ENCODE measurements at regions not wholly inside any gene's neighbourhood (a gene's known extent, or its start where the extent isn't known, plus 50 kb on each side); places are given as distances from the start of the nearest gene placed in this dataset.

- H2BK5ac ChIP-seq (ENCODE audit: low read depth, low read length): no peak overlapping the region
- H3K36me3 ChIP-seq (ENCODE audit: control insufficient read depth in 2 of 4, insufficient read depth in 4 of 4, low read length in 3 of 4): no peaks in the 10 kb centered on the region; a peak in 1 of 8 replicates
- no peak overlapping the region for H3K23ac ChIP-seq (ENCODE audit: insufficient read length)
- no peaks in the 10 kb centered on the region for H4K20me1 ChIP-seq (replicated peaks in 1 of 2; ENCODE audit: control insufficient read depth in 1 of 2, insufficient read depth in 2 of 2, low read length in 2 of 2)
- no peaks in the 10 kb centered on the region for H3K23me2 ChIP-seq (ENCODE audit: low read depth, low read length)
- FAIRE-seq (no peak), DNase-seq (ENCODE audit: low read depth in 1 of 2, low spot score in 2 of 2) (no peak)
- no peak overlapping the region for H3K14ac ChIP-seq (ENCODE audit: insufficient read length)
- H3K4me2 ChIP-seq (ENCODE audit: insufficient read depth in 1 of 2, low read depth in 2 of 2, low read length in 2 of 2): no peak overlapping the region
- no peak overlapping the region for H3K4ac ChIP-seq (replicated peaks; ENCODE audit: insufficient read length, low read depth, low read length)
- no peak overlapping the region for H2BK20ac ChIP-seq (ENCODE audit: low read length)
- WGBS, 2 experiments (ENCODE audit: extremely low coverage in 1 of 2, insufficient coverage in 1 of 2, insufficient read length in 1 of 2, insufficient replicate concordance in 2 of 2, low coverage in 1 of 2, low lambda C conversion rate in 2 of 2, missing lambda C conversion rate in 1 of 2): 94% methylated on average over 4 of the region's 4 CpGs; no CpG with 5 or more reads in 1 of the 2 experiments
- peaks cover 14 to 16% of the 10 kb centered on the region in 2 experiments for H3K9me3 ChIP-seq (ENCODE audit: insufficient read depth in 2 of 2, low read depth in 1 of 2, low read length in 1 of 2)
- no peak overlapping the region for H2AFZ ChIP-seq (ENCODE audit: low read length)
- H4K5ac ChIP-seq (ENCODE audit: insufficient read length, low read depth, low read length): no peak overlapping the region
- H4K8ac ChIP-seq (ENCODE audit: extremely low read depth, insufficient read depth, low read length): no peak overlapping the region
- no peaks in the 10 kb centered on the region for H3K79me1 ChIP-seq (ENCODE audit: low read depth, low read length)
- no peaks in the 10 kb centered on the region for H3K79me2 ChIP-seq (ENCODE audit: control insufficient read depth in 1 of 2, insufficient read depth in 2 of 2, low read length in 2 of 2)
- no peak overlapping the region for H3K18ac ChIP-seq (ENCODE audit: extremely low read depth, low read length)
- H3K9ac ChIP-seq (replicated peaks in 1 of 4; ENCODE audit: extremely low read depth in 1 of 4, low read depth in 3 of 4, low read length in 3 of 4): no peak overlapping the region
- no peak overlapping the region for H3K4me3 ChIP-seq (ENCODE audit: extremely low read depth in 1 of 4, insufficient read depth in 2 of 4, low read depth in 3 of 4, low read length in 4 of 4)
- no peaks in the 10 kb centered on the region; a peak in 1 of 7 replicates for H3K27me3 ChIP-seq (replicated peaks in 1 of 4; ENCODE audit: control insufficient read depth in 3 of 4, extremely low read depth in 1 of 4, insufficient read depth in 3 of 4, low read length in 3 of 4)
- H2BK15ac ChIP-seq (ENCODE audit: low read length): no peak overlapping the region
- H4K91ac ChIP-seq (replicated peaks; ENCODE audit: insufficient read length, low read length): no peak overlapping the region
- ChIA-PET CTCF (ENCODE audit: partially characterized antibody) (interaction anchor here (1.7 kb wide), 1 partner anchor 194 kb away, joined by 3 read pairs; no protein-coding TSS in a partner anchor), POLR2A (ENCODE audit: partially characterized antibody) (no interaction called here)
- no peak overlapping the region for H3K56ac ChIP-seq (replicated peaks; ENCODE audit: insufficient read length, low read depth, low read length)
- H2AK5ac ChIP-seq (ENCODE audit: low read depth, low read length): no peak overlapping the region; the same call in 1 of the 2 replicates
- no peak overlapping the region for H2BK12ac ChIP-seq (ENCODE audit: low read depth, low read length)
- H3K4me1 ChIP-seq (replicated peaks in 1 of 4; ENCODE audit: control insufficient read depth in 3 of 4, insufficient read depth in 4 of 4, low read length in 3 of 4): no peaks in the 10 kb centered on the region
- H2BK120ac ChIP-seq (replicated peaks; ENCODE audit: low read depth, low read length): no peak overlapping the region
- H3K27ac ChIP-seq (ENCODE audit: low read depth, low read length): no peak overlapping the region
- TF ChIP-seq FOSL1 (IDR thresholded peaks at IDR 0.05; ENCODE audit: insufficient read depth, low read depth, low read length) (no peak), SP2 (IDR thresholded peaks at IDR 0.05; ENCODE audit: low read length) (no peak), PHF8 (conservative IDR thresholded peaks at IDR 0.05; ENCODE audit: low read depth, low read length) (no peak), POLR2A (IDR thresholded peaks at IDR 0.05; ENCODE audit: control extremely low read depth in 1 of 2, low read depth in 2 of 2, low read length in 2 of 2) (no peak), RNF2 (IDR thresholded peaks at IDR 0.05; ENCODE audit: borderline replicate concordance, low read depth, low read length, missing control alignments, poor library complexity, severe bottlenecking) (no peak), CTBP2 (IDR thresholded peaks at IDR 0.05; ENCODE audit: borderline replicate concordance, insufficient read depth, insufficient read length, low read length) (no peak), USF2 (IDR thresholded peaks at IDR 0.05; ENCODE audit: low read length) (no peak), SP1 (IDR thresholded peaks at IDR 0.05; ENCODE audit: low read depth, low read length) (no peak), HDAC6 (IDR thresholded peaks at IDR 0.05; ENCODE audit: low read depth, low read length) (no peak), RBBP5 (IDR thresholded peaks at IDR 0.05; ENCODE audit: borderline replicate concordance, low read depth, low read length) (no peak), GTF2F1 (IDR thresholded peaks at IDR 0.05; ENCODE audit: borderline replicate concordance, low read depth, low read length) (no peak), CEBPB (IDR thresholded peaks at IDR 0.05; ENCODE audit: low read depth, low read length) (no peak), JUN (IDR thresholded peaks at IDR 0.05; ENCODE audit: low read depth, low read length) (no peak), POLR2AphosphoS5 (IDR thresholded peaks at IDR 0.05; ENCODE audit: low read depth, low read length) (no peak), ASH2L (IDR thresholded peaks at IDR 0.05; ENCODE audit: low read length) (no peak)
These were observed 215.8 kb upstream of the SMIM31 start for GRCh38 chr4:164538097-164538496.

Measured in H1 (cell line).